ENCODE measurements at regions not wholly inside any gene's neighbourhood (a gene's known extent, or its start where the extent isn't known, plus 50 kb on each side); places are given as distances from the start of the nearest gene placed in this dataset.

- TF ChIP-seq CTCF (IDR thresholded peaks at IDR 0.05; ENCODE audit: borderline replicate concordance, extremely low read depth, insufficient read depth): no peak
- no peak overlapping the region for H3K27ac ChIP-seq (ENCODE audit: low read depth in 2 of 2, low read length in 2 of 2)
- no peaks in the 10 kb centered on the region for H3K4me1 ChIP-seq (ENCODE audit: control insufficient read depth in 2 of 3, insufficient read depth in 2 of 3, low read depth in 1 of 3, low read length in 3 of 3)
- no peak overlapping the region for H3K4me3 ChIP-seq (ENCODE audit: low read length in 3 of 3)
- no peak for DNase-seq
- H3K36me3 ChIP-seq (ENCODE audit: control insufficient read depth in 2 of 3, insufficient read depth in 3 of 3, low read length in 3 of 3): no peaks in the 10 kb centered on the region
- intact Hi-C loops (cut with DNase I): no loop called here
- no peak for FAIRE-seq
- no peaks in the 10 kb centered on the region for H3K9me3 ChIP-seq (ENCODE audit: control insufficient read depth in 2 of 3, insufficient read depth in 1 of 3, low read length in 3 of 3)
- H3K27me3 ChIP-seq (ENCODE audit: control insufficient read depth, insufficient read depth, low read length): no peaks in the 10 kb centered on the region
- H3K9ac ChIP-seq (ENCODE audit: low read length in 3 of 3): no peak overlapping the region
Measured at GRCh38 chr5:4254736-4255135, 659.1 kb downstream of the IRX1 start.

GRCh38 chr5:4255441-4255840 lies 659.8 kb downstream of the IRX1 start:
- Histone ChIP-seq H3K27me3 (ENCODE audit: control insufficient read depth, insufficient read depth, low read length) (no peaks in the 10 kb centered on the region), H3K4me3 (ENCODE audit: low read length in 3 of 3) (no peak overlapping the region), H3K36me3 (ENCODE audit: control insufficient read depth in 2 of 3, insufficient read depth in 3 of 3, low read length in 3 of 3) (no peaks in the 10 kb centered on the region), H3K4me1 (ENCODE audit: control insufficient read depth in 2 of 3, insufficient read depth in 2 of 3, low read depth in 1 of 3, low read length in 3 of 3) (no peaks in the 10 kb centered on the region), H3K9me3 (ENCODE audit: control insufficient read depth in 2 of 3, insufficient read depth in 1 of 3, low read length in 3 of 3) (no peaks in the 10 kb centered on the region), H3K27ac (ENCODE audit: low read depth in 2 of 2, low read length in 2 of 2) (no peak overlapping the region), H3K9ac (ENCODE audit: low read length in 3 of 3) (no peak overlapping the region)
- no peak for TF ChIP-seq CTCF (IDR thresholded peaks at IDR 0.05; ENCODE audit: borderline replicate concordance, extremely low read depth, insufficient read depth)
- FAIRE-seq (no peak), DNase-seq (no peak)
- intact Hi-C loops (cut with DNase I): no loop called here

DNA sequence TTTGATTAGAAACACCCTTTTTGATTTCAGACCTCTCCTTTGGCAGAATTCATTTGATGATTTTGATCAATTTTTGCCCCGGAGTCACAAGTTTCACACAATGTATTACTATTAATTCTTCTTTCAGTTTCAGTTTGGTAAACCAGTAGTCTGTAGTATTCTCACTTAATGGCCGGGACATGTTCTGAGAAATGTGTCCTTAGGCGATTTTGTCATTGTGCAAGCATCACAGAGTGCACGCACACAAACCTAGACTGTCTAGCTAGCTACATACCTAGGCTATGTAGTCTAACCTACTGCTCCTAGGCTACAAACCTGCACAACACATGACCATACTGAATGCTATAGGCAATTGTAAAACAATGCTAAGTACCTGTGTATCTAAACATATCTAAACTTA lies 662.5 kb downstream of the IRX1 start:
- H3K36me3 ChIP-seq (ENCODE audit: control insufficient read depth in 2 of 3, insufficient read depth in 3 of 3, low read length in 3 of 3): no peaks in the 10 kb centered on the region
- no peak overlapping the region for H3K4me3 ChIP-seq (ENCODE audit: low read length in 3 of 3)
- intact Hi-C loops (cut with DNase I): no loop called here
- H3K9ac ChIP-seq (ENCODE audit: low read length in 3 of 3): no peak overlapping the region
- no peak for TF ChIP-seq CTCF (IDR thresholded peaks at IDR 0.05; ENCODE audit: borderline replicate concordance, extremely low read depth, insufficient read depth)
- no peaks in the 10 kb centered on the region for H3K27me3 ChIP-seq (ENCODE audit: control insufficient read depth, insufficient read depth, low read length)
- FAIRE-seq (no peak), DNase-seq (no peak)
- H3K9me3 ChIP-seq (ENCODE audit: control insufficient read depth in 2 of 3, insufficient read depth in 1 of 3, low read length in 3 of 3): no peaks in the 10 kb centered on the region
- H3K4me1 ChIP-seq (ENCODE audit: control insufficient read depth in 2 of 3, insufficient read depth in 2 of 3, low read depth in 1 of 3, low read length in 3 of 3): no peaks in the 10 kb centered on the region
- no peak overlapping the region for H3K27ac ChIP-seq (ENCODE audit: low read depth in 2 of 2, low read length in 2 of 2)

GRCh38 chr5:4271193-4271592 lies 675.6 kb downstream of the IRX1 start:
- H3K27me3 ChIP-seq (ENCODE audit: control insufficient read depth, insufficient read depth, low read length): no peaks in the 10 kb centered on the region
- FAIRE-seq (no peak), DNase-seq (no peak)
- H3K4me3 ChIP-seq (ENCODE audit: low read length in 3 of 3): no peak overlapping the region
- no peak overlapping the region for H3K9ac ChIP-seq (ENCODE audit: low read length in 3 of 3)
- no peak overlapping the region for H3K27ac ChIP-seq (ENCODE audit: low read depth in 2 of 2, low read length in 2 of 2)
- H3K36me3 ChIP-seq (ENCODE audit: control insufficient read depth in 2 of 3, insufficient read depth in 3 of 3, low read length in 3 of 3): no peaks in the 10 kb centered on the region
- intact Hi-C loops (cut with DNase I): no loop called here
- TF ChIP-seq CTCF (IDR thresholded peaks at IDR 0.05; ENCODE audit: borderline replicate concordance, extremely low read depth, insufficient read depth): no peak
- no peaks in the 10 kb centered on the region for H3K4me1 ChIP-seq (ENCODE audit: control insufficient read depth in 2 of 3, insufficient read depth in 2 of 3, low read depth in 1 of 3, low read length in 3 of 3)
- H3K9me3 ChIP-seq (ENCODE audit: control insufficient read depth in 2 of 3, insufficient read depth in 1 of 3, low read length in 3 of 3): peaks cover 0 to 3% (median 0%) of the 10 kb centered on the region in 3 donors

All from kidney (tissue), 13 donors.